GM12878 (cell line): ENCODE measurements at regions not wholly inside any gene's neighbourhood (a gene's known extent, or its start where the extent isn't known, plus 50 kb on each side); places are given as distances from the start of the nearest gene placed in this dataset.
A peak's percentile ranks its signal among the peaks of the same experiment; 100 is the strongest.

Experiments used
- ATAC-seq: fragments of 200-7000 bp; cut with Tn5 transposase; 3 replicates; pipeline ENCODE4 v1.9.1; 2020; ENCODE audit warnings: mild to moderate bottlenecking, moderate library complexity
- BruUV-seq: library from RNA; stranded (reverse); fragments of 400-500 nt; replicated peaks from 2 replicates; lab custom pipeline; 2021; lab: Mats Ljungman, UMichigan
- CTCF ChIA-PET: fragments of 300-600 bp; sonication (Branson Sonifier 250); formaldehyde crosslinking; extraction: SDS; loops from one replicate; lab custom pipeline; 2021; ENCODE audit warnings: inconsistent platforms; lab: Yijun Ruan, JAX
- POLR2A ChIA-PET: fragments of 350-600 bp; formaldehyde crosslinking; extraction: SDS; loops from one replicate; lab custom pipeline; 2021; ENCODE audit warnings: inconsistent platforms; lab: Charles Lee
- RAD21 ChIA-PET: fragments of 300-600 bp; sonication (Branson Sonifier 250); formaldehyde crosslinking; loops from one replicate; lab custom pipeline; 2023; ENCODE audit warnings: antibody characterized with exemption; ENCODE audit not compliant: unreplicated experiment; lab: Charles Lee
- SMC1A ChIA-PET: fragments of 300-600 bp; sonication (Branson Sonifier 250); formaldehyde crosslinking; loops from one replicate; lab custom pipeline; 2023; ENCODE audit not compliant: unreplicated experiment, uncharacterized antibody; lab: Charles Lee
- DNase-seq: peaks from one replicate; pipeline ENCODE4 v3.0.0-alpha.2; 2011; ENCODE audit warnings: low read depth, low spot score
- FAIRE-seq: peaks from 3 replicates; lab custom pipeline; 2011; peaks lifted over from hg19 to GRCh38; lab: Jason Lieb, UNC
- H2AFZ ChIP-seq: 2 replicates; pipeline ENCODE4 v1.6.0; 2011; ENCODE audit warnings: low read depth, low read length, control low read depth; ENCODE audit not compliant: control insufficient read depth
- H3K27ac ChIP-seq: 2 replicates; pipeline ENCODE4 v1.5.1; 2011; ENCODE audit warnings: control low read depth; ENCODE audit not compliant: control insufficient read depth, insufficient read depth
- H3K27me3 ChIP-seq, 2 experiments: replicated peaks in 1 of 2; 2 replicates each; pipeline versions ENCODE4 v1.6.0 to v1.6.1; 2011; ENCODE audit warnings: low read length in 1 of 2; ENCODE audit not compliant: control insufficient read depth in 2 of 2, insufficient read depth in 2 of 2
- H3K36me3 ChIP-seq, 2 experiments: 2 replicates each; pipeline ENCODE4 v1.5.1; 2011; ENCODE audit warnings: low read length in 1 of 2; ENCODE audit not compliant: control insufficient read depth in 2 of 2, insufficient read depth in 2 of 2
- H3K4me1 ChIP-seq: 2 replicates; pipeline ENCODE4 v1.6.1; 2011; ENCODE audit warnings: mild to moderate bottlenecking, low read length, moderate library complexity, mixed read lengths; ENCODE audit not compliant: control insufficient read depth, insufficient read depth
- H3K4me2 ChIP-seq: 2 replicates; pipeline ENCODE4 v1.6.0; 2011; ENCODE audit warnings: control low read depth; ENCODE audit not compliant: control insufficient read depth, insufficient read depth
- H3K4me3 ChIP-seq: fragments of 200-600 bp; sonication (generic); 2 replicates; pipeline ENCODE4 v1.5.1; 2016
- H3K79me2 ChIP-seq: 2 replicates; pipeline ENCODE4 v1.6.0; 2011; ENCODE audit warnings: low read length; ENCODE audit not compliant: control insufficient read depth, insufficient read depth
- H3K9ac ChIP-seq: 2 replicates; pipeline ENCODE4 v1.8.0; 2011; ENCODE audit warnings: low read length, control low read depth, mixed read lengths; ENCODE audit not compliant: control insufficient read depth, insufficient read depth
- H3K9me3 ChIP-seq: replicated peaks from 3 replicates; pipeline ENCODE4 v1.5.1; 2011; ENCODE audit warnings: mild to moderate bottlenecking, low read length; ENCODE audit not compliant: control insufficient read depth, insufficient read depth
- H4K20me1 ChIP-seq: 2 replicates; pipeline ENCODE4 v1.6.0; 2011; ENCODE audit not compliant: control insufficient read depth, insufficient read depth
- BACH1 ChIP-seq: fragments of 450-650 bp; IDR thresholded peaks from 2 replicates; pipeline ENCODE4 v1.6.1; 2017; ENCODE audit warnings: mild to moderate bottlenecking, borderline replicate concordance
- BHLHE40 ChIP-seq, 2 experiments: fragments of 450-650 bp in 1 of 2; IDR thresholded peaks; 2 replicates each; pipeline ENCODE4 v1.6.1; 2011 to 2017; ENCODE audit warnings: low read depth in 2 of 2, borderline replicate concordance in 1 of 2, improper control_type of control experiment in 1 of 2, low read length in 1 of 2, mild to moderate bottlenecking in 1 of 2
- CUX1 ChIP-seq: IDR thresholded peaks from 2 replicates; pipeline ENCODE4 v1.6.1; 2012; ENCODE audit warnings: improper control_type of control experiment, low read depth, low read length; ENCODE audit not compliant: insufficient replicate concordance
- EED ChIP-seq: sonication (generic); IDR thresholded peaks from 2 replicates; pipeline ENCODE4 v1.6.1; 2016; ENCODE audit warnings: antibody characterized with exemption, low read depth
- HDAC6 ChIP-seq: fragments of 200-600 bp; sonication (generic); IDR thresholded peaks from one replicate; pipeline ENCODE4 v1.8.0; 2017; ENCODE audit warnings: antibody characterized with exemption; ENCODE audit not compliant: unreplicated experiment
- MAX ChIP-seq: IDR thresholded peaks from 2 replicates; pipeline ENCODE4 v1.6.1; 2012; ENCODE audit warnings: low read depth, low read length, improper control_type of control experiment
- REST ChIP-seq: IDR thresholded peaks from 2 replicates; pipeline ENCODE4 v1.6.1; 2012; ENCODE audit warnings: mild to moderate bottlenecking, low read depth, low read length
- TCF7 ChIP-seq: IDR thresholded peaks from 2 replicates; pipeline ENCODE4 v1.6.1; 2014; ENCODE audit warnings: antibody characterized with exemption, borderline replicate concordance
- USF1 ChIP-seq: IDR thresholded peaks from 2 replicates; pipeline ENCODE4 v1.6.1; 2011; ENCODE audit warnings: borderline replicate concordance, low read depth, mild to moderate bottlenecking, moderate library complexity, mixed read lengths, low read length; ENCODE audit not compliant: insufficient read depth; ENCODE audit errors: extremely low read length
- ZNF217 ChIP-seq: fragments of 450-650 bp; IDR thresholded peaks from 2 replicates; pipeline ENCODE4 v1.6.1; 2017; ENCODE audit warnings: antibody characterized with exemption, mild to moderate bottlenecking
- WGBS: methylation state at CpG from one replicate; pipeline ENCODE4 v1.1.6; 2016; ENCODE audit warnings: low lambda C conversion rate; ENCODE audit not compliant: insufficient replicate concordance, insufficient coverage; ENCODE audit errors: missing lambda C conversion rate; 5-methylcytosine and 5-hydroxymethylcytosine counted together
- in situ Hi-C: fragments of 300-500 bp; cut with MboI; formaldehyde crosslinking; loops from 9 replicates; pipeline ENCODE4 v1.14.3; 2018; ENCODE audit warnings: mixed read lengths
- intact Hi-C: fragments of 100-400 bp; cut with micrococcal nuclease; formaldehyde crosslinking; loops from one replicate; pipeline ENCODE4 v1.14.2; 2022; ENCODE audit not compliant: unreplicated experiment

GRCh38 chr14:34075042-34075744, 124.3 kb upstream of the EGLN3 start:
- CTCF ChIA-PET: interaction anchor here (0.7 to 2.4 kb wide), 5 partner anchors 15 to 233 kb away, joined by 3 to 20 read pairs (median 5); no protein-coding TSS in a partner anchor
- Histone ChIP-seq H3K79me2 (no peaks in the 10 kb centered on the region), H3K4me2 (no peak overlapping the region), H3K4me3 (no peak overlapping the region), H4K20me1 (no peaks in the 10 kb centered on the region), H2AFZ (no peak overlapping the region; the same call in 1 of the 2 replicates), H3K27ac (no peak overlapping the region), H3K36me3 (no peaks in the 10 kb centered on the region), H3K27me3 (no peaks in the 10 kb centered on the region), H3K9me3 (peaks cover 4% of the 10 kb centered on the region; the same call in 2 of the 3 replicates), H3K4me1 (peaks cover 17% of the 10 kb centered on the region), H3K9ac (no peak overlapping the region)
- no TSS peak for BruUV-seq
- RAD21 ChIA-PET: interaction anchor here (0.6 to 2.1 kb wide), 28 partner anchors 9 to 237 kb away, joined by 3 to 22 read pairs (median 5); no protein-coding TSS in a partner anchor
- no peak for DNase-seq
- ATAC-seq: peak; percentile 86
- in situ Hi-C loops: no loop called here
- intact Hi-C loops: loop anchor here (1.0 kb wide), 1 partner anchor 18 kb away; no protein-coding TSS in a partner anchor
- FAIRE-seq: no peak
- POLR2A ChIA-PET: interaction anchor here (0.6 to 1.8 kb wide), 16 partner anchors 12 to 536 kb away, joined by 3 to 7 read pairs (median 4); no protein-coding TSS in a partner anchor
- SMC1A ChIA-PET: interaction anchor here (0.6 to 4.6 kb wide), 24 partner anchors 11 to 288 kb away, joined by 3 to 31 read pairs (median 4); no protein-coding TSS in a partner anchor
- 13% methylated on average over 3 of the region's 3 CpGs for WGBS
- no peak for TF ChIP-seq MAX
- 0 out of 2 replicates have a peak, but pooled peaks have one; percentile 23 for TF ChIP-seq ZNF217
- no peak for TF ChIP-seq EED
- no peak for TF ChIP-seq USF1
- peak; percentile 21 for TF ChIP-seq CUX1
- 0 out of 4 replicates have a peak, but pooled peaks of 1 of the 2 experiments have one; percentile 6 for TF ChIP-seq BHLHE40 (IDR thresholded peaks at IDR 0.05; ENCODE audit: borderline replicate concordance in 1 of 2, low read depth in 2 of 2, low read length in 1 of 2)
- TF ChIP-seq TCF7: no peak
- TF ChIP-seq HDAC6: no peak
- TF ChIP-seq BACH1: no peak
- TF ChIP-seq REST: no peak
